Gastroesophageal sphincter (tissue), 3 donors: ENCODE measurements at regions not wholly inside any gene's neighbourhood (a gene's known extent, or its start where the extent isn't known, plus 50 kb on each side); places are given as distances from the start of the nearest gene placed in this dataset.

ENCODE experiments used
- CTCF ChIP-seq, 4 experiments: fragments of 200-600 bp in 2 of 4; fragments of 450-650 bp in 2 of 4; sonication (generic) in 1 of 4; IDR thresholded peaks; one replicate each; pipeline ENCODE4 v1.5.1; 2017 to 2019; ENCODE audit warnings: antibody characterized with exemption in 4 of 4, mild to moderate bottlenecking in 2 of 4, moderate library complexity in 2 of 4
- POLR2A ChIP-seq, 2 donors: fragments of 450-650 bp; IDR thresholded peaks; one replicate each; pipeline ENCODE4 v1.6.1; 2017; ENCODE audit warnings: antibody characterized with exemption in 2 of 2, mild to moderate bottlenecking in 2 of 2, moderate library complexity in 1 of 2

DNA sequence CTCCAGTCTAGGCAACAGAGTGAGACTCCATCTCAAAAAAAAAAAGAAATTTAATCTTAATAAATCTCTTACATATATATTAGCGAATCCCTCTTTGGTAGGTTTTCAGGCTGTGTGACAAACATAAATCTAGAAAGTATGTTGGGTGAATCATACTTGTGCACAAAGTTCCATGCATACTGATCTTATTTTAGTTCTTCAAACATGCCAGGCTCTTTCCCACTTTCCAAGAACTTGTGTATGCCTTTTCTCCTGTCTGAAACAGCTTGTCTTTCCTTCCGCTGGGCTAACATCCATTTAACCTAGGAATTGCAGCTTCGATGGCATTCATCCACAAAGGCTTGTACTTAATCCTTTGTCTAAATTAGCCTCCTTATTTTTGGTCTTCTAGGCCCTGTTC is 156.6 kb upstream of the CASK start:
- TF ChIP-seq CTCF (IDR thresholded peaks at IDR 0.05) (no peak), POLR2A (IDR thresholded peaks at IDR 0.05) (no peak)
